NOMO-1 treated with DMSO at 0.1 percent for 48 hours (cell line): ENCODE measurements at regions not wholly inside any gene's neighbourhood (a gene's known extent, or its start where the extent isn't known, plus 50 kb on each side); places are given as distances from the start of the nearest gene placed in this dataset.

Experiments used
- DNase-seq: peaks from one replicate; lab custom pipeline; 2025; ENCODE audit not compliant: unreplicated experiment; lab: John Stamatoyannopoulos, UW

DNA sequence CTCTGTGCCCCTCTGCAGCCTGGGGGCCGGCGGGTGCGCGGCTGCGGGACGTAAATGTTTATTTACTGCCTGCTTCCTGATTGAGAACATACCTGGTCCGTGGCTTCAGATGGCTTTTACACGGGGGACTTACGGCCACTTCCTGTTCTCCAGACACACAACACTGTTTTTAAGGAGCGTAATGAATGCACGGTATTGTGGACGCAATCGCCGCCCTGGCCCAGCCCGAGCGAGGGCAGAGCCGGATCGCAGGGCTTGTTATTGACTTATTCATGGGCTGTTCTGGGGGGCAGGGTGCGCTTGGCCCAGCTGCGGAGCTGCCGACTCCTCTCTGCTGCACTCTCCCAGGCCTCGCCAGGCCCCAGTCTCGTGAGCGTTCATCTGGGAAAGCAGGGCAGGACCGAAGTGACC lies 52.8 kb upstream of the ACTRT2 start:
- no peak for DNase-seq

DNA sequence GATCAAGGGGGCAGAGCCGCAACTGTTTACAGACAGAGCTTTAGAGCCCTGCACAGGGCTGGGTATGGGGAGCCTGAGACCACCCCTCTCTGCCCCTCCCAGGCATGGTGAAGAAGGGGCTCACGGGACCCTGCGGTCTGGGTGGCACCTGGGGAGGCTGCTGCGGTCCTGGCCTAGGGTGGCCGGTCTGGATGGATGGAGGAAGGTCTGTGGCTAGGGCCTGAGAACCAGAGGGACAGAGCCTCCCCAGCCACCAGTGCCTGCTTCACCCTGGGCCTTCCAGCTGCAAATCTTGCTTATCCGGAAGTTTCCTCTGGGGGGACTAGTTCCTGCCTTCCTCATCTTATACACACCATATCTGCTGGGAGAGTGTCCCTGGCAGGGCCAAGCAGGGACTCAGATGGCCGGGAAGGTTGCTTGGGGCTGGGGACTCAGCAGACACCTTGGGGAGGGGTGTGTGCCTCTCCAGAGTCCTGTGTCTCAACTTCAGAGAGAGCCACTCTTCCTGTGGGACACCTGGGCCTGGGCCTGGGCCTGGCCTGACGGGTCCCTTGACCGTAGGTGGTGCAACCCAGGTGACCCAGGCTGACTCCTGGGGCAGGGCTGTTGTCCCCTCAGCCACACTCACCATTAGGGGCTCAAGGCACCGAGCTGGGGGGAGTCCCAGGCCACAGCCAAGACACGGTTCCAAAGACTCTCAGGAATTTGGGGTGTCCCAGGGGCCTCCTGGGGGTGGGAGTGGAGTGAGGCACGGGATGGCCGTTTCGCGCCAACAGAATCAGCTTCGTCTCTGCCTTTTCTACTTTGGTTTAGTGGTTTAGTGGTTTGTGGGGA lies 52.0 kb upstream of the ACTRT2 start:
- no peak for DNase-seq

DNA sequence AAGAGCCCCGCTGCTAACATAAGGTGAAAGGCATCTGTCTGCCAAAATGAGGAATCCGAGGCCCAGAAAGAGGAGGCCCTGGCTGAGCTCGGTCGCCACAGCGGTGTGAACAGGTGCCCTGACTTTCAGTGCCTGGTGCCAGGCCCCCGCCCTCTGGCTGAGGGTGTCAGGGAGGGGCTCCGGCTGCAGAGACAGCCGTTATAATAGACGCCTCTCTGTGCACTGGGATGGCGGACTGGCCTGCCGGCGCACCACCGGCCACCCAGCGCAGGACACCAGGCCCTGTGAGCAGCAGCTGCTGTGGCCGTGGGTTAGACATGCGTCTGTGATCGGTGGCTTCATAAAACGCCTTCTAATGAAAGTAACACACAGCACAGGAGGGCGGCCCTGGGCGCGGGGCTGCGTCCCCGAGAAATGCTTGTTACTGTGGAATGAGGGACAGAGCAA lies 51.4 kb upstream of the ACTRT2 start:
- DNase-seq, result no peak

DNA sequence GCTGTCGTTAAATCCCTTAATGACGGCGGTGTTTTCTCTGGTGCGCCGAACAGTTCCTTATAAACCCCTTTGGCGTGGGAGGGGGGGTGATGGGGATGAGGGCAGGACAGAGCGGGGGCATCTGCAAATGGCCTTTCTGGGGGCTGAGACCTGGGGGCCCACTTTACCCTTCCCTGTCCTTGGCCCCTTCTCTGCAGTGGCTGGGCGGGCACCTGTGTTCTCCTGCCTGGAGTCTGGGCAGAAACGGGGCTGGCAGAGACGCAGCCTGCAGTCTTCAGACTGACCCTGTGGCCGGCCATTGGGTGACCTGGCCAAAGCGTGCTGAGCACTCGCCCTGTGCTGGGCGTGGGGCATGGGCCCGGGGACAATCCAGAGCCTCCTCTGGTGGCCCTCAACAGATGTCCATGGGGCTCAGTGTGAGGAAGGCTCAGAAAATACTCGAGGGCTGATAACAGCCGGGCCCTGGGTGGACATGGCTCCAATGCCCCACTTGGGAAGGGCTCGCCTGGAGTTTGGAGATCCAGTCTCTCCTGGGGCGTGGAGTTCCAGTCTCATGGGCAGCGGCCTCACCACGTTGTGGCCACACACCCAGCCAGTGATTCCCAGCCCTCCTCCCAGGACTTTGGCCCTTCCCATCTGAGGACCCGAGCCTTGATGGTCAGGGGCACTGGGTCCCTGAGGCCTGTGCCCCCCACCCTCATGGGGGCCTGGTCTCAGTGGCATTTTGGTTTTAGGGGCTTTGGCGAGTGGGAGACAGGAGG lies 50.8 kb upstream of the ACTRT2 start:
- no peak for DNase-seq

DNA sequence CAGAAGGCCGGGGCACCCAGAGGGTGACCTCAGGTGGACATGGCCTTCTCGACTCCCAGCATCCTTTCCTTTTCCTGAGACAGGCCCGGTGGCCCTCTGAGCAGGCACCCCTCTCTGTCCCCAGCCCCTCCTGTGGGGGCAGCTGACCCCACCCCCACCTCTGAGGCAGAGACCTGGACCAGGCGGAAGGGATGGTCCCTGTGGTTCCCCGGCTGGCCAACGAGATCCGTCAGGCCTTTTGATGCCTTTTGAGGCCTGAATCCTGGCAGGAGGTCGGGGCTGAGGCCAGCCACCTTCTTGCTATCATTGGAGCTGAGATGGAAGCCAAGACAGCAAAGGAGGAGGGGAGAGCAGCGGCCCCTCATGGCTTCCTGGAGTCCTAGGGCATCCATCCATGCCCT lies 50.2 kb upstream of the ACTRT2 start:
- DNase-seq, result no peak
